ENCODE measurements at regions not wholly inside any gene's neighbourhood (a gene's known extent, or its start where the extent isn't known, plus 50 kb on each side); places are given as distances from the start of the nearest gene placed in this dataset.

DNA sequence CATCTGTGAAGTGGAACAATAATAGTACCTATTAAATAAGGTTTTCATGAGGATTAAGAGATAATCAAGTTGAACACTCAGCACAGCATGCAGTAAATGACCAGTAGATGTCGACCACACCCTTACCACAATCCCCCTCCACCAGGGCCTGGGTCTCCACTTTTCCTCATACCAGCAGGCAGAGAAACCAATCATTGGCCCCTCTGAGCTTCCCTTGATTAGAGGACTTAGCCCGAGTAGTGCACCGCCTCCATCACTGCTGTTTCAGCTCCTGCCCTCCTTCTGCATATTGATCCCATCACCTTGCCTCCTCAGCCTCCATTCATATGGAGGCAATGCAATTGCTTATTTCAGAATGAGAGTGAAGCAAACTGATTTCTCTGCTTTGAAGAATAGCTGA lies 96.5 kb upstream of the CDH11 start:
- TF ChIP-seq SUZ12 (IDR thresholded peaks at IDR 0.05) = no peak
- TF ChIP-seq ARNT (IDR thresholded peaks at IDR 0.05) = no peak
- no peak for TF ChIP-seq BHLHE40 (IDR thresholded peaks at IDR 0.05; ENCODE audit: borderline replicate concordance)
- no peak for TF ChIP-seq ZNF384 (IDR thresholded peaks at IDR 0.05)
- no peak for TF ChIP-seq TARDBP (IDR thresholded peaks at IDR 0.05)
- TF ChIP-seq FOXK2 (IDR thresholded peaks at IDR 0.05) = no peak
- TF ChIP-seq L3MBTL2 (conservative IDR thresholded peaks at IDR 0.05) = no peak
- TF ChIP-seq SP1 (IDR thresholded peaks at IDR 0.05) = no peak
- no peak for TF ChIP-seq FOXM1 (IDR thresholded peaks at IDR 0.05; ENCODE audit: borderline replicate concordance)
- TF ChIP-seq HDGF (IDR thresholded peaks at IDR 0.05; ENCODE audit: borderline replicate concordance) = no peak
- TF ChIP-seq CTBP1 (IDR thresholded peaks at IDR 0.05; ENCODE audit: borderline replicate concordance) = no peak
- TF ChIP-seq, protein P1, sequence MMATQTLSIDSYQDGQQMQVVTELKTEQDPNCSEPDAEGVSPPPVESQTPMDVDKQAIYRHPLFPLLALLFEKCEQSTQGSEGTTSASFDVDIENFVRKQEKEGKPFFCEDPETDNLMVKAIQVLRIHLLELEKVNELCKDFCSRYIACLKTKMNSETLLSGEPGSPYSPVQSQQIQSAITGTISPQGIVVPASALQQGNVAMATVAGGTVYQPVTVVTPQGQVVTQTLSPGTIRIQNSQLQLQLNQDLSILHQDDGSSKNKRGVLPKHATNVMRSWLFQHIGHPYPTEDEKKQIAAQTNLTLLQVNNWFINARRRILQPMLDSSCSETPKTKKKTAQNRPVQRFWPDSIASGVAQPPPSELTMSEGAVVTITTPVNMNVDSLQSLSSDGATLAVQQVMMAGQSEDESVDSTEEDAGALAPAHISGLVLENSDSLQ (IDR thresholded peaks at IDR 0.05) = no peak

All from HEK293T (cell line).